ENCODE measurements at regions not wholly inside any gene's neighbourhood (a gene's known extent, or its start where the extent isn't known, plus 50 kb on each side); places are given as distances from the start of the nearest gene placed in this dataset.

GRCh38 chr3:124200407-124200806 is 208.5 kb upstream of the ROPN1 start:
- TF ChIP-seq CTCF (IDR thresholded peaks at IDR 0.05) (no peak), POLR2A (IDR thresholded peaks at IDR 0.05) (no peak), EP300 (IDR thresholded peaks at IDR 0.05) (no peak)
